H9 (cell line): ENCODE measurements at regions not wholly inside any gene's neighbourhood (a gene's known extent, or its start where the extent isn't known, plus 50 kb on each side); places are given as distances from the start of the nearest gene placed in this dataset.

Source experiments
- DNase-seq: peaks from one replicate; pipeline ENCODE4 v3.0.0-alpha.2; 2017
- H2AFZ ChIP-seq: one replicate; pipeline ENCODE4 v1.6.1; 2013; ENCODE audit warnings: mild to moderate bottlenecking, low read length, control low read depth, moderate library complexity
- H2AK5ac ChIP-seq: 2 replicates; pipeline ENCODE4 v1.6.1; 2013; ENCODE audit warnings: low read length, control low read depth, mixed read lengths; ENCODE audit not compliant: insufficient read length
- H2BK120ac ChIP-seq: one replicate; pipeline ENCODE4 v1.6.1; 2013; ENCODE audit warnings: low read depth, mild to moderate bottlenecking, low read length, control low read depth, inconsistent platforms; ENCODE audit not compliant: poor library complexity, severe bottlenecking
- H2BK12ac ChIP-seq: 2 replicates; pipeline ENCODE4 v1.6.1; 2013; ENCODE audit warnings: low read length, control low read depth, mixed read lengths, low read depth; ENCODE audit not compliant: insufficient read length
- H2BK15ac ChIP-seq: 2 replicates; pipeline ENCODE4 v1.6.1; 2013; ENCODE audit warnings: low read depth, low read length, control low read depth
- H2BK20ac ChIP-seq: one replicate; pipeline ENCODE4 v1.6.1; 2013; ENCODE audit warnings: low read depth, mild to moderate bottlenecking, low read length, control low read depth, inconsistent platforms; ENCODE audit not compliant: poor library complexity, severe bottlenecking
- H2BK5ac ChIP-seq: 2 replicates; pipeline ENCODE4 v1.6.1; 2013; ENCODE audit warnings: low read length, control low read depth, mixed read lengths; ENCODE audit not compliant: insufficient read length
- H3K14ac ChIP-seq: 2 replicates; pipeline ENCODE4 v1.6.1; 2013; ENCODE audit warnings: low read length, control low read depth; ENCODE audit not compliant: insufficient read depth
- H3K18ac ChIP-seq: 2 replicates; pipeline ENCODE4 v1.6.1; 2013; ENCODE audit warnings: low read depth, mild to moderate bottlenecking, mixed read lengths, low read length, control low read depth; ENCODE audit not compliant: insufficient read length
- H3K23ac ChIP-seq: 2 replicates; pipeline ENCODE4 v1.6.1; 2013; ENCODE audit warnings: low read length, control low read depth, mixed read lengths, low read depth; ENCODE audit not compliant: insufficient read length
- H3K23me2 ChIP-seq: 2 replicates; pipeline ENCODE4 v1.6.1; 2013; ENCODE audit warnings: low read depth, mild to moderate bottlenecking, mixed read lengths, low read length, control low read depth; ENCODE audit not compliant: insufficient read length, poor library complexity, severe bottlenecking
- H3K27ac ChIP-seq: 2 replicates; pipeline ENCODE4 v1.5.1; 2013; ENCODE audit warnings: low read length, control low read depth, mixed read lengths, low read depth; ENCODE audit not compliant: insufficient read length
- H3K27me3 ChIP-seq: 2 replicates; pipeline ENCODE4 v1.6.1; 2013; ENCODE audit warnings: low read length, control low read depth, inconsistent platforms; ENCODE audit not compliant: insufficient read depth
- H3K4ac ChIP-seq: 2 replicates; pipeline ENCODE4 v1.6.1; 2013; ENCODE audit warnings: low read depth, mild to moderate bottlenecking, control low read depth, inconsistent platforms, low read length, moderate library complexity
- H3K4me1 ChIP-seq: 2 replicates; pipeline ENCODE4 v1.6.1; 2013; ENCODE audit warnings: low read length, control low read depth, inconsistent platforms; ENCODE audit not compliant: insufficient read depth
- H3K4me2 ChIP-seq: 2 replicates; pipeline ENCODE4 v1.6.1; 2013; ENCODE audit warnings: low read length, control low read depth, mixed read lengths; ENCODE audit not compliant: insufficient read length, insufficient read depth
- H3K56ac ChIP-seq: 2 replicates; pipeline ENCODE4 v1.6.1; 2013; ENCODE audit warnings: low read depth, mild to moderate bottlenecking, mixed read lengths, low read length, control low read depth; ENCODE audit not compliant: insufficient read length
- H3K79me1 ChIP-seq: 2 replicates; pipeline ENCODE4 v1.6.1; 2013; ENCODE audit warnings: low read depth, mild to moderate bottlenecking, moderate library complexity, low read length, control low read depth, inconsistent platforms; ENCODE audit not compliant: insufficient read depth, poor library complexity, severe bottlenecking
- H3K79me2 ChIP-seq: 2 replicates; pipeline ENCODE4 v1.6.1; 2013; ENCODE audit warnings: low read length, control low read depth, inconsistent platforms; ENCODE audit not compliant: insufficient read depth
- H3K9ac ChIP-seq: 2 replicates; pipeline ENCODE4 v1.6.1; 2013; ENCODE audit warnings: low read length, control low read depth, mixed read lengths; ENCODE audit not compliant: insufficient read length; ENCODE audit errors: extremely low read depth
- H3K9me3 ChIP-seq: one replicate; pipeline ENCODE4 v1.6.1; 2013; ENCODE audit warnings: low read depth, low read length, inconsistent platforms; ENCODE audit not compliant: control insufficient read depth
- H3T11ph ChIP-seq: one replicate; pipeline ENCODE4 v1.6.1; 2013; ENCODE audit warnings: mild to moderate bottlenecking, low read length, control low read depth, inconsistent platforms
- H4K20me1 ChIP-seq: one replicate; pipeline ENCODE4 v1.6.1; 2013; ENCODE audit not compliant: control insufficient read depth, insufficient read length, insufficient read depth
- H4K5ac ChIP-seq: 2 replicates; pipeline ENCODE4 v1.6.1; 2013; ENCODE audit warnings: low read depth, mild to moderate bottlenecking, mixed read lengths, low read length, control low read depth; ENCODE audit not compliant: insufficient read length
- H4K8ac ChIP-seq: replicated peaks from 2 replicates; pipeline ENCODE4 v1.6.1; 2013; ENCODE audit warnings: low read length, control low read depth, mixed read lengths, low read depth; ENCODE audit not compliant: insufficient read length
- H4K91ac ChIP-seq: 2 replicates; pipeline ENCODE4 v1.6.1; 2013; ENCODE audit warnings: low read depth, mild to moderate bottlenecking, moderate library complexity, mixed read lengths, low read length, control low read depth; ENCODE audit not compliant: insufficient read length
- H3K27ac Mint-ChIP-seq, 3 experiments: 2 replicates in 2 of 3; 3 replicates in 1 of 3; pipeline ENCODE4 v1.8.0; 2020 to 2021; ENCODE audit warnings: mixed read lengths in 3 of 3, mild to moderate bottlenecking in 1 of 3, moderate library complexity in 1 of 3
- H3K27me3 Mint-ChIP-seq: 2 replicates; pipeline ENCODE4 v1.8.0; 2021; ENCODE audit warnings: low read depth, mild to moderate bottlenecking, moderate library complexity, mixed read lengths
- H3K36me3 Mint-ChIP-seq, 3 experiments: 2 replicates in 2 of 3; 3 replicates in 1 of 3; pipeline ENCODE4 v1.8.0; 2020 to 2021; ENCODE audit warnings: low read depth in 3 of 3, mixed read lengths in 3 of 3; ENCODE audit not compliant: insufficient read depth in 1 of 3
- H3K4me1 Mint-ChIP-seq, 2 experiments: 2 replicates each; pipeline ENCODE4 v1.8.0; 2020; ENCODE audit warnings: mixed read lengths in 2 of 2
- H3K4me3 Mint-ChIP-seq, 2 experiments: 2 replicates in 1 of 2; 3 replicates in 1 of 2; pipeline ENCODE4 v1.8.0; 2020 to 2021; ENCODE audit warnings: mild to moderate bottlenecking in 2 of 2, mixed read lengths in 2 of 2, moderate library complexity in 1 of 2
- H3K9me3 Mint-ChIP-seq, 2 experiments: 2 replicates in 1 of 2; 3 replicates in 1 of 2; pipeline ENCODE4 v1.8.0; 2020; ENCODE audit warnings: mild to moderate bottlenecking in 2 of 2, mixed read lengths in 2 of 2, moderate library complexity in 1 of 2
- CTCF ChIP-seq: fragments of 200-600 bp; sonication (generic); conservative IDR thresholded peaks from 3 replicates; pipeline ENCODE4 v1.8.0; 2021; ENCODE audit warnings: antibody characterized with exemption, mild to moderate bottlenecking
- WGBS: extraction: QIAGEN DNeasy Blood & Tissue Kit; methylation state at CpG from one replicate; pipeline ENCODE4 v1.1.7; 2013; ENCODE audit warnings: missing lambda C conversion rate, low lambda C conversion rate, mixed read lengths; ENCODE audit not compliant: insufficient read length; ENCODE audit errors: extremely low coverage; 5-methylcytosine and 5-hydroxymethylcytosine counted together

DNA sequence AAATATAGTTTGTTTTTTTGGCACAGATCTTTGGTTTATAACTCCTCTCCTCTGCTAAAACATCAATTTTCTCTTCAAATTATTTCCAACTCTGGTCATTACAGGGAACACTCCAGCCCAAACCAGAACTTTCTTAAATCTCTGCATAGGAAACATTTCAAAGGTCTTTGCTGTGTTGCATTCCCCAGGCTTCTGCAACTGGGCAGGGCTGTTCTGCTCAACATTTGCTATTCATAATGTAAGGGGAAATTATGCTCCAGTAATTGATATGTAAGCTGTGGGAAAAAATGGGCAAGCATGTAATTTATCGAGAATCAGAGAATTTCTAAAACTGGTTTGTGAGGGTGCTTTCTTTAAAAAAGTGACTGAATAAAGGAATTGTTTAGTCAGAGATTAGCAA lies 410.4 kb downstream of the TUSC7 start:
- no peak overlapping the region for H3K56ac ChIP-seq
- no peak for DNase-seq
- H3K27ac Mint-ChIP-seq = no peak overlapping the region
- H3K23me2 ChIP-seq = no peaks in the 10 kb centered on the region
- H2BK5ac ChIP-seq = no peak overlapping the region
- H3K36me3 Mint-ChIP-seq = no peaks in the 10 kb centered on the region
- H3K4me1 ChIP-seq = peaks cover 6% of the 10 kb centered on the region; the same call in 1 of the 2 replicates
- H3K4me2 ChIP-seq = no peak overlapping the region
- H4K20me1 ChIP-seq = no peaks in the 10 kb centered on the region
- no peak overlapping the region for H4K5ac ChIP-seq
- no peak overlapping the region for H3K4ac ChIP-seq
- no peak overlapping the region for H3T11ph ChIP-seq
- no peak overlapping the region for H3K23ac ChIP-seq
- no peak for TF ChIP-seq CTCF
- H3K79me2 ChIP-seq = no peaks in the 10 kb centered on the region
- no peak overlapping the region for H3K27ac ChIP-seq
- H3K9me3 Mint-ChIP-seq = no peaks in the 10 kb centered on the region
- H3K18ac ChIP-seq = no peak overlapping the region
- H3K27me3 Mint-ChIP-seq = no peaks in the 10 kb centered on the region
- H3K79me1 ChIP-seq = no peaks in the 10 kb centered on the region
- H3K4me1 Mint-ChIP-seq = peaks cover 12 to 17% of the 10 kb centered on the region in 2 experiments
- no peak overlapping the region for H3K14ac ChIP-seq
- H2AK5ac ChIP-seq = no peak overlapping the region
- H4K8ac ChIP-seq = no peak overlapping the region
- no peak overlapping the region for H4K91ac ChIP-seq
- H3K4me3 Mint-ChIP-seq = no peak overlapping the region
- H2BK15ac ChIP-seq = no peak overlapping the region
- WGBS = no CpG with 5 or more reads among the region's 1 CpG
- H3K9me3 ChIP-seq = no peaks in the 10 kb centered on the region
- H3K27me3 ChIP-seq = no peaks in the 10 kb centered on the region
- H2BK120ac ChIP-seq = no peak overlapping the region
- no peak overlapping the region for H2AFZ ChIP-seq
- no peak overlapping the region for H2BK20ac ChIP-seq
- no peak overlapping the region for H3K9ac ChIP-seq
- H2BK12ac ChIP-seq = no peak overlapping the region
